PFSK-1 (cell line): ENCODE measurements at regions not wholly inside any gene's neighbourhood (a gene's known extent, or its start where the extent isn't known, plus 50 kb on each side); places are given as distances from the start of the nearest gene placed in this dataset.

ENCODE experiments used
- FOXP2 ChIP-seq: optimal IDR thresholded peaks from 2 replicates; pipeline ENCODE3; 2011; ENCODE audit warnings: borderline replicate concordance, control low read depth, inconsistent platforms; ENCODE audit not compliant: insufficient read depth; ENCODE audit errors: extremely low read length, extremely low read depth
- POLR2AphosphoS5 ChIP-seq: IDR thresholded peaks from 2 replicates; pipeline ENCODE4 v1.6.1; 2012; ENCODE audit warnings: low read depth, mild to moderate bottlenecking, control low read depth, low read length, moderate library complexity
- REST ChIP-seq, 2 experiments: IDR thresholded peaks; 2 replicates each; pipeline versions ENCODE4 v1.6.1 to v1.8.0; 2011 to 2012; ENCODE audit warnings: low read depth in 2 of 2, low read length in 2 of 2, control low read depth in 1 of 2, inconsistent platforms in 1 of 2, mild to moderate bottlenecking in 1 of 2, moderate library complexity in 1 of 2; ENCODE audit not compliant: insufficient read depth in 1 of 2
- SIN3A ChIP-seq: IDR thresholded peaks from 2 replicates; pipeline ENCODE4 v1.6.1; 2012; ENCODE audit warnings: mild to moderate bottlenecking, low read length, moderate library complexity, borderline replicate concordance; ENCODE audit not compliant: insufficient read depth
- TAF1 ChIP-seq: IDR thresholded peaks from 2 replicates; pipeline ENCODE4 v1.6.1; 2012; ENCODE audit warnings: low read length, control low read depth, borderline replicate concordance; ENCODE audit not compliant: insufficient read depth

GRCh38 chr2:17272652-17273525, 245.4 kb downstream of the RAD51AP2 start:
- TF ChIP-seq TAF1 (no peak), FOXP2 (no peak), POLR2AphosphoS5 (no peak)

DNA sequence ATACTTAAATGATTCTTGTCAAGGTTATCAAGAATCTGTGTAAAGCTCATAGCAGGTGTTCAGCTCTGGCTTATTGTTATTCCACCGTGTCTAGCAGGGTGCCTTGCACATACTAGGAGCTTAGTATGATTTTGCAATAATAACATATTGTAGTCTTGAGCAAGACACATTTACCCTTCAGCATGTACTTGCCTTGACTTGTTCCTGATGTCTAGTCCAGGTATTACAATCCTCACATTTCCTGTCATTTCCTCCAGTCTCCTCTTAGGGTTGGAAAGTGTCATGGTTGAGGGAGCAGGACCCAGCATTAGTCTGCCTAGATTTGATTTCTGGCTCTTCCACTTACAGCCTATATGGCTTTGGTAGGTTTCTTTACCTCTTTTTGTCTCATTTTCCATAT, 246.1 kb downstream of the RAD51AP2 start:
- TF ChIP-seq POLR2AphosphoS5: no peak
- TF ChIP-seq TAF1: no peak
- no peak for TF ChIP-seq REST (IDR thresholded peaks at IDR 0.05; ENCODE audit: insufficient read depth in 1 of 2, low read depth in 2 of 2, low read length in 2 of 2)
- no peak for TF ChIP-seq SIN3A

- TF ChIP-seq TAF1 (no peak), REST (IDR thresholded peaks at IDR 0.05; ENCODE audit: insufficient read depth in 1 of 2, low read depth in 2 of 2, low read length in 2 of 2) (no peak), POLR2AphosphoS5 (no peak), FOXP2 (no peak), SIN3A (no peak)
Measured at GRCh38 chr2:17271416-17271815, 246.8 kb downstream of the RAD51AP2 start.

DNA sequence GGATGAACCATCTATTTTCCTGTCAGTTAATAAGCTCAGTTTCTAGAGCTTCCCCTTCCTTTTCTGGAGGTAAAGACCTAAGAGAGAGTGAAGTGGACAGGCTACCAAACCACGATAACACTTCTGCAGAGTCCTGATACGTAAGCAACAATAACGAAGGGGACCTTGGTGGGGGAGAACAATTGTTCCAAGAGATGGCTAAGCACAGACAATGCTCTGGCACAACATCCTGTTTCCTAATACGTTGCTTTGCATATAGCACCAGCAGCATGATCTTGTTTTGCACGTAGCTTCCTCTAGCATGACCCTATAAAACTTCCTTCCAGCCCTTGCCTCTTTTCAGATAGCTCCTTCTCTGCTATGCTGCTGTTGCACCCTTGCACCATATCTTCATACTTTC, 247.3 kb downstream of the RAD51AP2 start:
- TF ChIP-seq REST (IDR thresholded peaks at IDR 0.05; ENCODE audit: insufficient read depth in 1 of 2, low read depth in 2 of 2, low read length in 2 of 2): no peak
- no peak for TF ChIP-seq FOXP2
- TF ChIP-seq TAF1: no peak
- no peak for TF ChIP-seq POLR2AphosphoS5
- no peak for TF ChIP-seq SIN3A

- no peak for TF ChIP-seq TAF1
- TF ChIP-seq REST (IDR thresholded peaks at IDR 0.05; ENCODE audit: insufficient read depth in 1 of 2, low read depth in 2 of 2, low read length in 2 of 2): no peak
- TF ChIP-seq POLR2AphosphoS5: no peak
Measured at GRCh38 chr2:17263570-17263968, 254.7 kb downstream of the RAD51AP2 start.
